Liver (tissue), 8 donors: ENCODE measurements at regions not wholly inside any gene's neighbourhood (a gene's known extent, or its start where the extent isn't known, plus 50 kb on each side); places are given as distances from the start of the nearest gene placed in this dataset.

Experiments used
- DNase-seq: peaks from one replicate; pipeline ENCODE4 v3.0.0-alpha.2; 2017; ENCODE audit warnings: low spot score
- H3K27ac ChIP-seq, 2 donors: one replicate each; pipeline ENCODE4 v1.7.0; 2013; ENCODE audit warnings: inconsistent platforms in 2 of 2, low read length in 2 of 2, control low read depth in 1 of 2, low read depth in 1 of 2, mild to moderate bottlenecking in 1 of 2
- H3K27me3 ChIP-seq, 4 donors: one replicate each; pipeline versions ENCODE4 v1.6.1 to v1.7.0; 2013; ENCODE audit warnings: low read length in 3 of 4, inconsistent platforms in 1 of 4, mild to moderate bottlenecking in 1 of 4, moderate library complexity in 1 of 4; ENCODE audit not compliant: control insufficient read depth in 4 of 4, insufficient read depth in 4 of 4
- H3K36me3 ChIP-seq, 4 donors: one replicate each; pipeline versions ENCODE4 v1.6.1 to v1.7.0; 2013; ENCODE audit warnings: low read length in 3 of 4, mild to moderate bottlenecking in 3 of 4, low read depth in 1 of 4, moderate library complexity in 1 of 4; ENCODE audit not compliant: control insufficient read depth in 4 of 4, insufficient read depth in 3 of 4
- H3K4me1 ChIP-seq, 4 donors: one replicate each; pipeline versions ENCODE4 v1.6.1 to v1.7.0; 2013; ENCODE audit warnings: low read length in 3 of 4, mild to moderate bottlenecking in 3 of 4, moderate library complexity in 1 of 4; ENCODE audit not compliant: control insufficient read depth in 4 of 4, insufficient read depth in 4 of 4
- H3K4me3 ChIP-seq, 3 donors: one replicate each; pipeline versions ENCODE4 v1.6.1 to v1.7.0; 2013; ENCODE audit warnings: low read length in 3 of 3, control low read depth in 1 of 3, low read depth in 1 of 3, mild to moderate bottlenecking in 1 of 3
- H3K9ac ChIP-seq, 2 donors: one replicate each; pipeline ENCODE4 v1.7.0; 2013; ENCODE audit warnings: low read length in 2 of 2, mild to moderate bottlenecking in 2 of 2, moderate library complexity in 2 of 2, control low read depth in 1 of 2, low read depth in 1 of 2
- H3K9me3 ChIP-seq, 4 donors: one replicate each; pipeline versions ENCODE4 v1.6.1 to v1.7.0; 2013; ENCODE audit warnings: low read length in 3 of 4; ENCODE audit not compliant: control insufficient read depth in 4 of 4
- ATF3 ChIP-seq: IDR thresholded peaks from 2 replicates; pipeline ENCODE4 v1.6.1; 2016; ENCODE audit warnings: antibody characterized with exemption
- EGR1 ChIP-seq, 2 donors: IDR thresholded peaks; 2 replicates each; pipeline ENCODE4 v1.6.1; 2016 to 2018; ENCODE audit warnings: antibody characterized with exemption in 2 of 2, low read depth in 2 of 2
- FOXA1 ChIP-seq: IDR thresholded peaks from 2 replicates; pipeline ENCODE4 v1.6.1; 2016; ENCODE audit warnings: antibody characterized with exemption
- FOXA2 ChIP-seq: IDR thresholded peaks from 2 replicates; pipeline ENCODE4 v1.6.1; 2016; ENCODE audit warnings: antibody characterized with exemption
- GABPA ChIP-seq, 2 donors: IDR thresholded peaks in 1 of 2; conservative IDR thresholded peaks in 1 of 2; 2 replicates each; pipeline ENCODE4 v1.6.1; 2016; ENCODE audit warnings: antibody characterized with exemption in 2 of 2, mild to moderate bottlenecking in 1 of 2, moderate library complexity in 1 of 2
- HNF4A ChIP-seq, 2 donors: conservative IDR thresholded peaks; 2 replicates each; pipeline ENCODE4 v1.6.1; 2016; ENCODE audit warnings: antibody characterized with exemption in 2 of 2, mild to moderate bottlenecking in 2 of 2
- HNF4G ChIP-seq: IDR thresholded peaks from 2 replicates; pipeline ENCODE4 v1.6.1; 2016; ENCODE audit warnings: antibody characterized with exemption
- JUND ChIP-seq, 2 donors: IDR thresholded peaks; 2 replicates each; pipeline ENCODE4 v1.6.1; 2016; ENCODE audit warnings: antibody characterized with exemption in 2 of 2
- MAX ChIP-seq: IDR thresholded peaks from 2 replicates; pipeline ENCODE4 v1.6.1; 2016; ENCODE audit warnings: antibody characterized with exemption
- NR2F2 ChIP-seq: IDR thresholded peaks from 2 replicates; pipeline ENCODE4 v1.6.1; 2016; ENCODE audit warnings: antibody characterized with exemption
- RAD21 ChIP-seq, 2 donors: IDR thresholded peaks; 2 replicates each; pipeline ENCODE4 v1.6.1; 2016; ENCODE audit warnings: antibody characterized with exemption in 2 of 2, mild to moderate bottlenecking in 2 of 2
- REST ChIP-seq: IDR thresholded peaks from 2 replicates; pipeline ENCODE4 v1.6.1; 2016; ENCODE audit warnings: antibody characterized with exemption, mild to moderate bottlenecking
- RXRA ChIP-seq, 2 donors: IDR thresholded peaks; 2 replicates each; pipeline ENCODE4 v1.6.1; 2017 to 2018; ENCODE audit warnings: antibody characterized with exemption in 2 of 2, mild to moderate bottlenecking in 1 of 2
- SP1 ChIP-seq: IDR thresholded peaks from 2 replicates; pipeline ENCODE4 v1.6.1; 2018; ENCODE audit warnings: antibody characterized with exemption, mild to moderate bottlenecking
- TAF1 ChIP-seq: conservative IDR thresholded peaks from 2 replicates; pipeline ENCODE4 v1.6.1; 2016; ENCODE audit warnings: antibody characterized with exemption, mild to moderate bottlenecking
- YY1 ChIP-seq: IDR thresholded peaks from 2 replicates; pipeline ENCODE4 v1.6.1; 2016; ENCODE audit warnings: antibody characterized with exemption, mild to moderate bottlenecking
- ZBTB33 ChIP-seq: IDR thresholded peaks from 2 replicates; pipeline ENCODE4 v1.6.1; 2016; ENCODE audit warnings: antibody characterized with exemption
- WGBS: extraction: QIAGEN DNeasy Blood & Tissue Kit; methylation state at CpG from one replicate; pipeline ENCODE4 v1.1.7; 2013; 5-methylcytosine and 5-hydroxymethylcytosine counted together
- TF ChIP-seq, protein P1 (sequence below): fragments of 150-350 bp; IDR thresholded peaks from 2 replicates; pipeline ENCODE4 v1.5.1; 2017; ENCODE audit warnings: improper control_type of control experiment, low read depth, low read length; ENCODE audit not compliant: missing input control
- donor health status: healthy.
- donor health status: healthy.
- donor health status: healthy.
- donor health status: healthy.
- donor health status: healthy.

DNA sequence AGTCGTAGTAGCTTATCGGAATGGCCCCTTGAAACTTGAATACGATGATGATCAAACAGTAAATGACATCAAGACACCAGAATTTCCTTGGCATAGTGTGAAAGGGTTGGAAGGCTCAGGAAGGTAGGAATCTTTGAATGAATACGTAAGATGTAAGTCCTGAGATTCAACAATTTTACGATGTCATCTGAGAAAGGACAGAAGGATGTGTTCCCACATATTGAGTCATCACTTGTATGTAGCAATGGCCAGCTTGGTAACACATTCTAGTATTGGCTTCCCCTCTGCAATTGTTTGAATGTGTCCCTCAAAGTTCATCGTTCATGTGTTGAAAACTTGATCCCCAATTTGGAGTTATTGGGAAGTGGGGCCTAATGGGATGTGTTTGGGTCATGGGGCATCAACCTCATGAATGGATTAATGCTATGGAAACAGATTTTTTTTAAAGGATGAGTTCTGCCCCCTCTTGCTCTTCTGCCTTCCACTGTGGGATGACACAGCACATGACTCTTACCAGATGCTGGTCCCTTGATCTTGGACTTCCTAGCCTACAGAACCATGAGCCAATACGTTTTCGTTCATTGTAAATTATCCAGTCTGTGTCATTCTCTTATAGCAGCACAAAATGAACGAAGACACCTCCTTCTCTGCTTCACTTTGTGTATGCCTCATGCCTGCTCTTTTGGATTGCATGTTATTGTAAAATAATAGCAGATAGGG is 284.6 kb downstream of the BCAT1 start:
- no peak for DNase-seq
- 95% methylated on average over 9 of the region's 9 CpGs for WGBS
- H3K27me3 ChIP-seq, result no peaks in the 10 kb centered on the region
- H3K36me3 ChIP-seq, result no peaks in the 10 kb centered on the region
- no peak overlapping the region for H3K4me3 ChIP-seq
- TF ChIP-seq FOXA2 (no peak), SP1 (no peak), HNF4A (conservative IDR thresholded peaks at IDR 0.05) (no peak), RAD21 (IDR thresholded peaks at IDR 0.05) (no peak), NR2F2 (no peak), YY1 (no peak), ZBTB33 (no peak), FOXA1 (no peak), MAX (no peak), RXRA (IDR thresholded peaks at IDR 0.05) (no peak)
- TF ChIP-seq, protein P1, sequence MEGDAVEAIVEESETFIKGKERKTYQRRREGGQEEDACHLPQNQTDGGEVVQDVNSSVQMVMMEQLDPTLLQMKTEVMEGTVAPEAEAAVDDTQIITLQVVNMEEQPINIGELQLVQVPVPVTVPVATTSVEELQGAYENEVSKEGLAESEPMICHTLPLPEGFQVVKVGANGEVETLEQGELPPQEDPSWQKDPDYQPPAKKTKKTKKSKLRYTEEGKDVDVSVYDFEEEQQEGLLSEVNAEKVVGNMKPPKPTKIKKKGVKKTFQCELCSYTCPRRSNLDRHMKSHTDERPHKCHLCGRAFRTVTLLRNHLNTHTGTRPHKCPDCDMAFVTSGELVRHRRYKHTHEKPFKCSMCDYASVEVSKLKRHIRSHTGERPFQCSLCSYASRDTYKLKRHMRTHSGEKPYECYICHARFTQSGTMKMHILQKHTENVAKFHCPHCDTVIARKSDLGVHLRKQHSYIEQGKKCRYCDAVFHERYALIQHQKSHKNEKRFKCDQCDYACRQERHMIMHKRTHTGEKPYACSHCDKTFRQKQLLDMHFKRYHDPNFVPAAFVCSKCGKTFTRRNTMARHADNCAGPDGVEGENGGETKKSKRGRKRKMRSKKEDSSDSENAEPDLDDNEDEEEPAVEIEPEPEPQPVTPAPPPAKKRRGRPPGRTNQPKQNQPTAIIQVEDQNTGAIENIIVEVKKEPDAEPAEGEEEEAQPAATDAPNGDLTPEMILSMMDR, result no peak
- H3K27ac ChIP-seq, result no peak overlapping the region
- H3K9me3 ChIP-seq, result no peaks in the 10 kb centered on the region
- H3K9ac ChIP-seq, result no peak overlapping the region
- H3K4me1 ChIP-seq, result peaks cover 3 to 14% (median 8%) of the 10 kb centered on the region in 4 donors

DNA sequence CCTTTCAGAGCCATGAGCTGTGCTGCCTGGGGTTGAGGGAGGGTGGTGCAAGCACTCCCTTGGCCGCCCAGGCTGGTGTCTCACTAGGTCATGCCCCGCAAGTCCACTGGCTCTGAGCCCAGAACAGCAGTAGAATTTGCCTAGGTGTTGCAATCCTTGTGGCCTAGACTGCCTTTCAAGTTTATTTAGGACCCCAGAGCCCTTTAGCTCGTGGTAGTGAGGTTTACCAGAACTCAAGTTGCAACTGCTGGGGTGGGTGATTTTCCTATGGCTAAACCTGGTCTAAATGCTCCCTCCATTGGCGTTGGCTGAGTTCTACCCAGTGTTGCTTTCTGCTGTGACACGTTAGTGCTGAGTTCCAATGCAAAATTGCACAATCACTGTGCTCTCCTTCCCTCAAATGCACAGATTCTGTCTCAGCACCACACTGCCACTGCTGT is 287.2 kb downstream of the BCAT1 start:
- Histone ChIP-seq H3K9me3 (no peaks in the 10 kb centered on the region), H3K27me3 (no peaks in the 10 kb centered on the region), H3K4me1 (peaks cover 3 to 14% (median 8%) of the 10 kb centered on the region in 4 donors), H3K36me3 (no peaks in the 10 kb centered on the region), H3K4me3 (peak overlapping the region in 1 of 3 donors; percentile 14), H3K9ac (no peak overlapping the region), H3K27ac (peak overlapping the region; percentile 21 to 85)
- DNase-seq, result peak; percentile 68
- TF ChIP-seq JUND (IDR thresholded peaks at IDR 0.05) (peak; percentile 47 to 54), REST (peak; percentile 72), YY1 (peak; percentile 55), ATF3 (no peak), FOXA1 (peak; percentile 7), ZBTB33 (peak; percentile 39), GABPA (IDR thresholded peaks at IDR 0.05 in 1 of 2, conservative IDR thresholded peaks at IDR 0.05 in 1 of 2) (no peak), NR2F2 (peak; percentile 63), RAD21 (IDR thresholded peaks at IDR 0.05) (peak; percentile 36 to 57), HNF4G (peak; percentile 4), TAF1 (no peak), FOXA2 (peak; percentile 28), RXRA (IDR thresholded peaks at IDR 0.05) (peak; percentile 86 to 88), MAX (peak; percentile 72), HNF4A (conservative IDR thresholded peaks at IDR 0.05) (peak; percentile 78), EGR1 (IDR thresholded peaks at IDR 0.05; ENCODE audit: low read depth in 2 of 2) (no peak), SP1 (peak; percentile 52)
- TF ChIP-seq, protein P1, result no peak
- WGBS, result 22% methylated on average over 5 of the region's 5 CpGs
